ENCODE measurements at regions not wholly inside any gene's neighbourhood (a gene's known extent, or its start where the extent isn't known, plus 50 kb on each side); places are given as distances from the start of the nearest gene placed in this dataset.

- H3K79me2 ChIP-seq (ENCODE audit: low read length), result no peaks in the 10 kb centered on the region
- no peak overlapping the region for H3K4me2 ChIP-seq (ENCODE audit: low read depth, low read length)
- H3K4me3 ChIP-seq (ENCODE audit: low read length), result no peak overlapping the region
- no peaks in the 10 kb centered on the region for H3F3A ChIP-seq (ENCODE audit: insufficient read depth, low read length)
- TF ChIP-seq CTCF (IDR thresholded peaks at IDR 0.05; ENCODE audit: low read length) (no peak), EZH2phosphoT487 (IDR thresholded peaks at IDR 0.05; ENCODE audit: low read length) (no peak), EZH2 (optimal IDR thresholded peaks at IDR 0.05; ENCODE audit: low read depth, low read length) (no peak)
- H2AFZ ChIP-seq (ENCODE audit: low read length), result no peak overlapping the region
- no peaks in the 10 kb centered on the region for H3K36me3 ChIP-seq (replicated peaks; ENCODE audit: insufficient read depth, low read length)
- H3K9me2 ChIP-seq (replicated peaks; ENCODE audit: insufficient read depth, low read length), result no peaks in the 10 kb centered on the region
- H3K4me1 ChIP-seq (ENCODE audit: low read length), result no peaks in the 10 kb centered on the region
- no peak for DNase-seq
- no peaks in the 10 kb centered on the region for H3K9me3 ChIP-seq (replicated peaks; ENCODE audit: insufficient read depth, low read length)
- H4K20me1 ChIP-seq (ENCODE audit: insufficient read depth, low read length), result no peaks in the 10 kb centered on the region
- no peak overlapping the region for H3K9ac ChIP-seq (ENCODE audit: low read length)
- H3K27ac ChIP-seq (ENCODE audit: low read length), result no peak overlapping the region
- H3K27me3 ChIP-seq (replicated peaks; ENCODE audit: insufficient read depth, low read length), result no peaks in the 10 kb centered on the region
Measured at GRCh38 chr12:98121963-98122362, 393.4 kb upstream of the TMPO start.

GRCh38 chr12:98123021-98123461 is 392.3 kb upstream of the TMPO start:
- Histone ChIP-seq H2AFZ (ENCODE audit: low read length) (no peak overlapping the region), H3K4me2 (ENCODE audit: low read depth, low read length) (no peak overlapping the region), H3K27me3 (replicated peaks; ENCODE audit: insufficient read depth, low read length) (no peaks in the 10 kb centered on the region), H3K4me3 (ENCODE audit: low read length) (no peak overlapping the region), H3K36me3 (replicated peaks; ENCODE audit: insufficient read depth, low read length) (no peaks in the 10 kb centered on the region), H3F3A (ENCODE audit: insufficient read depth, low read length) (no peaks in the 10 kb centered on the region), H3K9me3 (replicated peaks; ENCODE audit: insufficient read depth, low read length) (no peaks in the 10 kb centered on the region), H3K4me1 (ENCODE audit: low read length) (no peaks in the 10 kb centered on the region), H3K9ac (ENCODE audit: low read length) (no peak overlapping the region), H3K79me2 (ENCODE audit: low read length) (no peaks in the 10 kb centered on the region), H3K9me2 (replicated peaks; ENCODE audit: insufficient read depth, low read length) (no peaks in the 10 kb centered on the region), H3K27ac (ENCODE audit: low read length) (no peak overlapping the region), H4K20me1 (ENCODE audit: insufficient read depth, low read length) (no peaks in the 10 kb centered on the region)
- TF ChIP-seq CTCF (IDR thresholded peaks at IDR 0.05; ENCODE audit: low read length), result no peak
- TF ChIP-seq EZH2phosphoT487 (IDR thresholded peaks at IDR 0.05; ENCODE audit: low read length), result no peak
- no peak for TF ChIP-seq EZH2 (optimal IDR thresholded peaks at IDR 0.05; ENCODE audit: low read depth, low read length)
- DNase-seq, result no peak

GRCh38 chr12:98126637-98127335 is 388.6 kb upstream of the TMPO start:
- H2AFZ ChIP-seq (ENCODE audit: low read length), result no peak overlapping the region
- H3K79me2 ChIP-seq (ENCODE audit: low read length), result no peaks in the 10 kb centered on the region
- H3K4me2 ChIP-seq (ENCODE audit: low read depth, low read length), result no peak overlapping the region
- no peaks in the 10 kb centered on the region for H3F3A ChIP-seq (ENCODE audit: insufficient read depth, low read length)
- no peaks in the 10 kb centered on the region for H4K20me1 ChIP-seq (ENCODE audit: insufficient read depth, low read length)
- H3K9ac ChIP-seq (ENCODE audit: low read length), result no peak overlapping the region
- TF ChIP-seq EZH2 (optimal IDR thresholded peaks at IDR 0.05; ENCODE audit: low read depth, low read length), result no peak
- no peak for TF ChIP-seq EZH2phosphoT487 (IDR thresholded peaks at IDR 0.05; ENCODE audit: low read length)
- TF ChIP-seq CTCF (IDR thresholded peaks at IDR 0.05; ENCODE audit: low read length), result no peak
- H3K4me3 ChIP-seq (ENCODE audit: low read length), result no peak overlapping the region
- H3K4me1 ChIP-seq (ENCODE audit: low read length), result no peaks in the 10 kb centered on the region
- no peaks in the 10 kb centered on the region for H3K9me3 ChIP-seq (replicated peaks; ENCODE audit: insufficient read depth, low read length)
- no peak overlapping the region for H3K27ac ChIP-seq (ENCODE audit: low read length)
- H3K36me3 ChIP-seq (replicated peaks; ENCODE audit: insufficient read depth, low read length), result no peaks in the 10 kb centered on the region
- H3K27me3 ChIP-seq (replicated peaks; ENCODE audit: insufficient read depth, low read length), result no peaks in the 10 kb centered on the region
- H3K9me2 ChIP-seq (replicated peaks; ENCODE audit: insufficient read depth, low read length), result no peaks in the 10 kb centered on the region
- DNase-seq, result no peak
